NCI-H510A treated with DMSO at 0.1 percent for 48 hours (cell line): ENCODE measurements at regions not wholly inside any gene's neighbourhood (a gene's known extent, or its start where the extent isn't known, plus 50 kb on each side); places are given as distances from the start of the nearest gene placed in this dataset.

Experiments
- DNase-seq: peaks from one replicate; lab custom pipeline; 2025; lab: John Stamatoyannopoulos, UW

GRCh38 chr11:92869716-92870115 is 99.7 kb upstream of the MTNR1B start:
- no peak for DNase-seq

- no peak for DNase-seq
Measured at GRCh38 chr11:92870196-92870832, 99.1 kb upstream of the MTNR1B start.

- DNase-seq = no peak
Measured at GRCh38 chr11:92873551-92873950, 95.9 kb upstream of the MTNR1B start.

- no peak for DNase-seq
Measured at GRCh38 chr11:92875473-92875872, 94.0 kb upstream of the MTNR1B start.

- DNase-seq = no peak
Measured at GRCh38 chr11:92879086-92879485, 90.4 kb upstream of the MTNR1B start.

GRCh38 chr11:92880381-92880780 is 89.1 kb upstream of the MTNR1B start:
- no peak for DNase-seq

- DNase-seq = no peak
Measured at GRCh38 chr11:92881940-92882450, 87.5 kb upstream of the MTNR1B start.

- DNase-seq = no peak
Measured at GRCh38 chr11:92882828-92883611, 86.4 kb upstream of the MTNR1B start.

- DNase-seq = peak; percentile 34
Measured at GRCh38 chr11:92885600-92885999, 83.9 kb upstream of the MTNR1B start.

- DNase-seq = peak; percentile 90
Measured at GRCh38 chr11:92886243-92886905, 83.1 kb upstream of the MTNR1B start.

- DNase-seq = no peak
Measured at GRCh38 chr11:92888696-92889095, 80.8 kb upstream of the MTNR1B start.

GRCh38 chr11:92890846-92891245 is 78.6 kb upstream of the MTNR1B start:
- DNase-seq = no peak

GRCh38 chr11:92892802-92893684 is 76.4 kb upstream of the MTNR1B start:
- DNase-seq = no peak

- no peak for DNase-seq
Measured at GRCh38 chr11:92894197-92894596, 75.3 kb upstream of the MTNR1B start.

- no peak for DNase-seq
Measured at GRCh38 chr11:92897487-92897886, 72.0 kb upstream of the MTNR1B start.

- DNase-seq = no peak
Measured at GRCh38 chr11:92902417-92902816, 67.0 kb upstream of the MTNR1B start.

GRCh38 chr11:92907671-92908070 is 61.8 kb upstream of the MTNR1B start:
- no peak for DNase-seq

- no peak for DNase-seq
Measured at GRCh38 chr11:92909214-92909613, 60.2 kb upstream of the MTNR1B start.

- DNase-seq = peak; percentile 20
Measured at GRCh38 chr11:92911478-92911877, 58.0 kb upstream of the MTNR1B start.

- DNase-seq = no peak
Measured at GRCh38 chr11:92915551-92915950, 53.9 kb upstream of the MTNR1B start.

GRCh38 chr11:92916299-92916698 is 53.2 kb upstream of the MTNR1B start:
- DNase-seq = no peak

GRCh38 chr11:92917927-92918326 is 51.5 kb upstream of the MTNR1B start:
- no peak for DNase-seq
